LHCN-M2 (cell line): ENCODE measurements at regions not wholly inside any gene's neighbourhood (a gene's known extent, or its start where the extent isn't known, plus 50 kb on each side); places are given as distances from the start of the nearest gene placed in this dataset.

Experiments
- DNase-seq: peaks from one replicate; pipeline ENCODE4 v3.0.0-alpha.2; 2012; ENCODE audit warnings: low read depth

GRCh38 chr12:14275111-14275510 lies 90.4 kb upstream of the ATF7IP start:
- DNase-seq: no peak

GRCh38 chr12:14275886-14276285 lies 89.6 kb upstream of the ATF7IP start:
- DNase-seq: no peak

- DNase-seq: no peak
Measured at GRCh38 chr12:14278294-14278953, 87.1 kb upstream of the ATF7IP start.

GRCh38 chr12:14279845-14280244 lies 85.6 kb upstream of the ATF7IP start:
- no peak for DNase-seq

GRCh38 chr12:14280921-14281320 lies 84.6 kb upstream of the ATF7IP start:
- DNase-seq: no peak

- DNase-seq: no peak
Measured at GRCh38 chr12:14281539-14281938, 83.9 kb upstream of the ATF7IP start.

GRCh38 chr12:14283489-14284144 lies 81.9 kb upstream of the ATF7IP start:
- no peak for DNase-seq

- no peak for DNase-seq
Measured at GRCh38 chr12:14284184-14284722, 81.2 kb upstream of the ATF7IP start.

- DNase-seq: no peak
Measured at GRCh38 chr12:14289601-14290000, 75.9 kb upstream of the ATF7IP start.

GRCh38 chr12:14290951-14291350 lies 74.5 kb upstream of the ATF7IP start:
- no peak for DNase-seq

GRCh38 chr12:14303661-14304155 lies 61.8 kb upstream of the ATF7IP start:
- DNase-seq: no peak

GRCh38 chr12:14307004-14307403 lies 58.5 kb upstream of the ATF7IP start:
- no peak for DNase-seq

GRCh38 chr12:14308516-14308915 lies 57.0 kb upstream of the ATF7IP start:
- DNase-seq: no peak

- DNase-seq: no peak
Measured at GRCh38 chr12:14310866-14311265, 54.6 kb upstream of the ATF7IP start.

- DNase-seq: no peak
Measured at GRCh38 chr12:14313379-14314138, 51.9 kb upstream of the ATF7IP start.

GRCh38 chr12:14314801-14315200 lies 50.7 kb upstream of the ATF7IP start:
- no peak for DNase-seq

GRCh38 chr12:14315501-14315900 lies 50.0 kb upstream of the ATF7IP start:
- no peak for DNase-seq
